ENCODE measurements at regions not wholly inside any gene's neighbourhood (a gene's known extent, or its start where the extent isn't known, plus 50 kb on each side); places are given as distances from the start of the nearest gene placed in this dataset.
A peak's percentile ranks its signal among the peaks of the same experiment; 100 is the strongest.
"Not testable (repeated sequence)": the region's sequence is repeated elsewhere in the genome, so short reads cannot be mapped to it uniquely, and the experiment has no call there.

GRCh38 chr5:24145806-24146205 lies 499.0 kb downstream of the CDH10 start:
- DNase-seq, result no peak

- DNase-seq, result no peak
Observed at GRCh38 chr5:24161559-24161958, 483.2 kb downstream of the CDH10 start.

DNA sequence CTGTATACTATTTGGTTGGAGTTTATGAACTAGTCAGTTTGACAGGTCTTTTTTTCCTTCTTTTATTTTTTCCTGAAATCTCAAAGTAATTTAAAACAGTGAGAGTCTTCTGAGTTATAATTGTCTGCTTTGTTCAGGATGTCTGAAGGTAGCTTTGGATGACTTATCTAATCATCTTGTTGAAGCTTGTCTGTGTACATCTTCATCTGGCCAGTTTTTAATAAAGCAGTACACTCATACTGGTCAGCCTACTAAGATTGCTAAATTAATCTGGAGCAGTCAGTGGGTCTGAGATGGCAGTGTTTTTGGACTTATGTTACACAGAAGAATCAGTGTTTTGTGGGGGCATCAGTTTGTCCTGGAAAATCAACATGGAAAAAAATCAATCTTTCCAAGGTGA lies 482.4 kb downstream of the CDH10 start:
- no peak for DNase-seq

GRCh38 chr5:24163091-24163490 lies 481.7 kb downstream of the CDH10 start:
- DNase-seq, result no peak

DNA sequence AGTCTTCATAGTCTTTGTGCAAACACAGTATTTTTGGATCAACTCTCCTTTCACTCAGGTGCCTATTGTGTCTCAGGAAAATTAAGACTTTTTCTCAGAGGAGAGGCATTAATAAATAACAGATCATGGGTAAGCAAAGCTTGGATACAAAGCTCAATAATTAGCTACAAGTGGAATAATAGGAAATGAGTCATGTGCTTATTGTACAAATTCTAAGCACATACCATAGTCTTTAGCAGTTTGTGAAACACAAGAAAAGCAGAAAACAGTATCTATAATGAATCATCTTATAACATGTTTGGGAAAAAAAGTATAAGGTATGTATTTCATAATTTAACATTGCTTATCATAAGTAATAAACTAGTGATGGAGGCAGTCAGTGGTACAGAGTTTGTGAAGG lies 477.0 kb downstream of the CDH10 start:
- no peak for DNase-seq

- DNase-seq, result no peak
Observed at GRCh38 chr5:24170026-24170425, 474.8 kb downstream of the CDH10 start.

- not testable (repeated sequence) for DNase-seq
Observed at GRCh38 chr5:24170930-24171329, 473.8 kb downstream of the CDH10 start.

- DNase-seq, result no peak
Observed at GRCh38 chr5:24177821-24178220, 467.0 kb downstream of the CDH10 start.

GRCh38 chr5:24183981-24184380 lies 460.8 kb downstream of the CDH10 start:
- no peak for DNase-seq

DNA sequence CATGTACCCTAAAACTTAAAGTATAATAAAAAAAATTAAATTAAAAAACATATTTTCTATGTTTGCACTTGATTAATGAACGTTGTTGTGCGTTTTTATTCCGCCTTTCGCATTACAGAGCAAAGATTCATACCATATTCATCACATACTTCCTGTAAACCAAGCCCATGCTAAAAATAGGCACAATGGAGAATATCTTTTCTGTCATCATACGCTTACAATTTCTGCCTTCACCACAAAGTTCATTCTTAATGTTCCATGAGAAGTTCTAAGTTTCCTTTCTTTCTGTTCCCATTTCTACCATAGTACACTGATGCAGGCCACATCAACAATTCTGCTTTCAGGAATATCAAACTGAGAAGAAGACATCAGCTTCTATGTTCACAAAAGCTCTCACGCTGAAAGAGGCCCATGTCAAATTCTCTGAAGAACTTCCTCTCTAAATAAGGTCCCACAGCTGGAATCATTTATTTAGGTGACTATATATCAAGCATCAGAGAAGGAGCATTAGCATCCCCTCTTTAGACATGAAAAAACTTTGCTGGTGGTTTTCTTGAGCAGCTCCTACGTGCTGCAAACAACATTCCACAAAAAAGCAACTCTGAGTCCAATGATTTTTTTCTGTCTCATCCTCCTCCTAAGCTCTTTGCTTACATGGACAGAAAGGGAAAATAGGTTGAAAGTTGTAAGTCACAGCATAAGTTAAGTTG lies 456.4 kb downstream of the CDH10 start:
- DNase-seq, result no peak

DNA sequence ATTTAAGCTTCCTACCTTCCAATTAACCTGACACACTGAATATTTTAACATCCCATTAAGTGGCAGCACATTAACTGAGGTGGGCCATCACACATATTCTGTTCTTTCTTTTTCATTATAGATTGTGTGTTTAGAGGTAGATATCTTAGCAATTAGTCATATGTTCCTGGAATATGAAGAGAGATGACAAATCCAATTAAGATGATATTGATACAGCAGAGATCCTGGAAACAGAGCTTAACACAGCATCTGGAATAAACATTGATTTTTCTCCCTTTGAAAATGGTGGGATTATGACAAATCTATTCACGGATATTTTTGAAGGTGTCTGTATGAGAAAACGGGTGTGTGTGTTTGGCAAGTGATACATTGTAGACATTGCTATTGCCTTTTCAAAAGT lies 448.0 kb downstream of the CDH10 start:
- DNase-seq, result no peak

DNA sequence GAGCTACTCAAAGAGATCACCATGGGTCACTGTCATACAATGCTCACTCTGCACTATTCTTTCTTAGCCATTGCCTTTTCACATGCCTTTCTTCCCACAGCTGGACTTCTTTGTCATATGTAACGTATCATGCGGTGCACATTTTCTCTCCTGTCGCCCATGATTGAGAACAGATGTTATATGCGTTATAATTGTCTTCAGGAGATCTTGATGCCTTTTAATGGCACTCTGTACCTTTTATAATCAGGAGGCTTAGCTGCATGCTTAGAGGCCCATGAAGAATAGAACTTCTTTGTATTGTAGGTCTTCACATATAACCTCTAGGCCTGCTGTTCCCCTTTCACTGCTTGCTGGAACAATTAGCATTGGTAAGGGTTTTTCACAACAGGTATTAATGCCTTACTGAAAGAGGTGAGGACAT lies 436.1 kb downstream of the CDH10 start:
- DNase-seq, result no peak

GRCh38 chr5:24215114-24215513 lies 429.7 kb downstream of the CDH10 start:
- DNase-seq, result no peak

DNA sequence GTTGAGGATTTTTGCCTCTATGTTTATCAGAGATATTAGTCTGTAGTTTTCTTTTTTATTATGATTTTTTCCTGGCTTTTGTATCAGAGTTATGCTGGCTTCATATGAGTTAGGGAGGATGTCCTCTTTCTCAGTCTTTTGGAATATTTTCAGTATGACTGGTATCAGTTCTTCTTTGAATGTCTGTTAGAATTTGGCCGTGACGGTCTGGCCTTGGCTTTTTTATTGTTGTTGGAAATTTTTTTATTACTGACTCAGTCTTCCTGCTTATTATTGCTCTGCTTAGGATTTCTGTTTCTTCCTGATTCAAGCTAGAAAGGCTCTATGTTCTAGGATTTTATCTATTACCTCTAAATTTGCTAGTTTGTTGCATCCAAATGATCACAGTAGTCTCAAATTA lies 421.9 kb downstream of the CDH10 start:
- DNase-seq, result no peak

DNA sequence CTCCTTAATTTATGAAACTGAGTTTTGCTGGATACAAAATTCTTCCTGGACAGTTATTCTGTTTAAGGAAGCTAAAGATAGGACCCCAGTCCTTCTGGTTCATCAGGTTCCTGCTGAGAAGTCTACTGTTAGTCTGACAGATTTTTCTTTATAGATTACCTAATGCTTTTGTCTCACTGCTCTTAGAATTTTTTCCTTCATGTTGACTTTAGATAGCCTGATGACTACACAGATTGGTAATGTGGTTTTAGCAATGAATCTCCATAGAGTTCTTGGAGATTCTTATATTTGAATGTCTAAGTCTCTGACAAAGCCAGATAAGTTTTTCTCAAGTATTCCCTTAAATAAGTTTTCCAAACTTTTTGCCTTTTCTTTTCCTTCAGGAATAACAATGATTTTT lies 419.7 kb downstream of the CDH10 start:
- no peak for DNase-seq

DNA sequence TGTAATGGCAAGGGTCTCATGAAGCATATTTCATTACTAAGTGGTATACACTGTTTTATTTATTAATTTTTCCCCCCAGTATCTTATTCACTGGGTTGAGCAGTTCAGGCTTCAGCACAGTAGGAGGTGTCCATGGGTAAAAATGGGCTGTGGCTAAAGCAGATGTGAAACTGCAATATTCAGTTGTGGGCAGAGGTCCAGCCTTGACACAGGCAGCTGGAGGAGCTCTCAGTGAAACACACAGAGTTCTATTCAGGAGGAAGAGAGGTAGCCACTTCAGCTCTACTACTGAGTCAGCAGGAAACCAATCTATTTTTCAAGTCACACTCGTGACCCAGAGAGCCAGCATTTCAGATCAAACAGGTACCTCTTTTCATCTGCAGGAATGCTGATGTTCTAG lies 418.3 kb downstream of the CDH10 start:
- DNase-seq, result no peak

DNA sequence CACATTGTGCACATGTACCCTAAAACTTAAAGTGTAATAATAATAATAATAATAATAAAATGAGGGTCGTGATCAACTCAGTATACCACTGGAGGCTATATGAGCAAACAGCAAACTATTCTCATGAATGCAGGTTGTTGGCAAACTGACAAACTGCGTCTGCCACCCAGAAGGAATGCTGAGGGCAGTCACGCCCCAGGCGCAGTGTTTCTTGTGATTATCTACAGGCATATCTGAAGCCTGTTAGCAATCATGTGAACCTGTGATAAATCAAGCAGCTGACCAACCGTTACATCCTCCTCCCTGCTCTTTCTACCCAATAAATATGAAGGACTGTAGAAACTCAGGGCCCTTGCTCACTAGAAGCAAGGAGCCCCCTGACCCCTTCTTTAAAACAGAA lies 416.9 kb downstream of the CDH10 start:
- not testable (repeated sequence) for DNase-seq

DNA sequence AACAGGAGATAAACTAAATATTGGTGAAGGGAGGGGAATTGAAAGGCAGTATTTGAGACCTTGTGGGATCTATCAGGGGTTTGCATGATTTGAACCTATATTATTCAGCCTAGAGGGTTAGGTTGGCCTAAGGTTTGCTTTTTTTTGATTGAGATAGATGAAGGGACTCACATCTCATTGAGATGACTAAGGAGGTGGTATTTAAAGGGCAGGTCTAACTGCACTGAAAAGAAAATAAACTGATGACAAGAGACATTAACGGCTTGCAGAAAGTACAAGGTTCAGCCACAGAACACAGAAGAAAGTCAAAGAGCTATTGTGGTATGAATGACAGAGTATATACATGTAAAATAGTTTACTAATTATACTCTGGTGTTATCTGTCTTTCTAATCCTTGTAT lies 412.7 kb downstream of the CDH10 start:
- no peak for DNase-seq

GRCh38 chr5:24232929-24233498 lies 411.8 kb downstream of the CDH10 start:
- DNase-seq, result no peak

GRCh38 chr5:24235946-24236345 lies 408.8 kb downstream of the CDH10 start:
- DNase-seq, result peak; percentile 31 to 33

DNA sequence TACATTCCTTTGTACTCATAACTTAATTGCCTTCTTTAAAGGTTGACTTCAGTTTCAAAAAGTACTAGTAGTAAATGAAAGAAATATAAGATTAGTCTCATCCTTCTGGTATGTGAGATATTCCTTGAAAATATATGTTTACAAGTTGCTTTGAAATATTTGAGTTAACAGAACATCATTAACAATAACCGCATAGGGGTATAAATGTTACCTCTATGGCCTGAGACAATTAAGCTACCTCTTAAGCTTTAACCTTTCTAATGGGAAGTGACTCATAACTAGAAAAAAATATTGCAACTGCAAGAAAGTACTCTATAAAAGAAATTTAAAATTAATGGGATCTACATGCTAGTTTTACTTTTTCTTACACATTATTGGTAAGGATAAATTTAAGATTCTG lies 399.0 kb downstream of the CDH10 start:
- no peak for DNase-seq

GRCh38 chr5:24264547-24264946 lies 380.2 kb downstream of the CDH10 start:
- DNase-seq, result no peak

GRCh38 chr5:24265306-24265705 lies 379.5 kb downstream of the CDH10 start:
- DNase-seq, result no peak

- no peak for DNase-seq
Observed at GRCh38 chr5:24268482-24269056, 376.2 kb downstream of the CDH10 start.

GRCh38 chr5:24271702-24272118 lies 373.1 kb downstream of the CDH10 start:
- not testable (repeated sequence) for DNase-seq

Data from inflammatory macrophage treated with lipopolysaccharide for 1 hour (primary cell).